ENCODE measurements at regions not wholly inside any gene's neighbourhood (a gene's known extent, or its start where the extent isn't known, plus 50 kb on each side); places are given as distances from the start of the nearest gene placed in this dataset.

GRCh38 chr14:62185078-62185477 is 422.9 kb downstream of the SNAPC1 start:
- H3K4me3 ChIP-seq: no peak overlapping the region
- no peak for DNase-seq
- ATAC-seq: no peak
- TF ChIP-seq CTCF (IDR thresholded peaks at IDR 0.05): no peak
- intact Hi-C loops (cut with DNase I, micrococcal nuclease): no loop called here
- no peaks in the 10 kb centered on the region for H3K36me3 ChIP-seq (ENCODE audit: low read depth)
- H3K9me3 ChIP-seq: no peaks in the 10 kb centered on the region
- no peaks in the 10 kb centered on the region for H3K4me1 ChIP-seq (ENCODE audit: low read depth)

GRCh38 chr14:62187265-62187664 is 425.0 kb downstream of the SNAPC1 start:
- no peak for DNase-seq
- no peaks in the 10 kb centered on the region for H3K36me3 ChIP-seq (ENCODE audit: low read depth)
- no peak for TF ChIP-seq CTCF (IDR thresholded peaks at IDR 0.05)
- H3K4me1 ChIP-seq (ENCODE audit: low read depth): no peaks in the 10 kb centered on the region
- ATAC-seq: no peak
- no peak overlapping the region for H3K4me3 ChIP-seq
- H3K9me3 ChIP-seq: no peaks in the 10 kb centered on the region
- intact Hi-C loops (cut with DNase I, micrococcal nuclease): no loop called here

- no peak for TF ChIP-seq CTCF (IDR thresholded peaks at IDR 0.05)
- DNase-seq: no peak
- ATAC-seq: no peak
- Histone ChIP-seq H3K9me3 (no peaks in the 10 kb centered on the region), H3K36me3 (ENCODE audit: low read depth) (no peaks in the 10 kb centered on the region), H3K4me1 (ENCODE audit: low read depth) (no peaks in the 10 kb centered on the region), H3K4me3 (no peak overlapping the region)
- intact Hi-C loops (cut with DNase I, micrococcal nuclease): no loop called here
These were observed 427.5 kb downstream of the SNAPC1 start for GRCh38 chr14:62189698-62190097.

- Histone ChIP-seq H3K36me3 (ENCODE audit: low read depth) (no peaks in the 10 kb centered on the region), H3K4me1 (ENCODE audit: low read depth) (no peaks in the 10 kb centered on the region), H3K9me3 (no peaks in the 10 kb centered on the region), H3K4me3 (no peak overlapping the region)
- intact Hi-C loops (cut with DNase I, micrococcal nuclease): no loop called here
- DNase-seq: no peak
- no peak for ATAC-seq
- no peak for TF ChIP-seq CTCF (IDR thresholded peaks at IDR 0.05)
These were observed 444.2 kb downstream of the SNAPC1 start for GRCh38 chr14:62206456-62206855.

GRCh38 chr14:62209287-62209899 is 447.2 kb downstream of the SNAPC1 start:
- DNase-seq (no peak), ATAC-seq (no peak)
- Histone ChIP-seq H3K9me3 (no peaks in the 10 kb centered on the region), H3K4me3 (no peak overlapping the region), H3K4me1 (ENCODE audit: low read depth) (no peaks in the 10 kb centered on the region), H3K36me3 (ENCODE audit: low read depth) (no peaks in the 10 kb centered on the region)
- intact Hi-C loops (cut with DNase I, micrococcal nuclease): no loop called here
- TF ChIP-seq CTCF (IDR thresholded peaks at IDR 0.05): no peak

- ATAC-seq: no peak
- no peaks in the 10 kb centered on the region for H3K36me3 ChIP-seq (ENCODE audit: low read depth)
- TF ChIP-seq CTCF (IDR thresholded peaks at IDR 0.05): no peak
- DNase-seq: no peak
- H3K9me3 ChIP-seq: no peaks in the 10 kb centered on the region
- H3K4me1 ChIP-seq (ENCODE audit: low read depth): no peaks in the 10 kb centered on the region
- H3K4me3 ChIP-seq: no peak overlapping the region
- intact Hi-C loops (cut with DNase I, micrococcal nuclease): no loop called here
These were observed 451.3 kb downstream of the SNAPC1 start for GRCh38 chr14:62213516-62213915.
